Bronchial epithelial cell (primary cell): ENCODE measurements at regions not wholly inside any gene's neighbourhood (a gene's known extent, or its start where the extent isn't known, plus 50 kb on each side); places are given as distances from the start of the nearest gene placed in this dataset.

Experiments
- DNase-seq: peaks from one replicate; pipeline ENCODE4 v3.0.0-alpha.2; 2010; ENCODE audit warnings: low read depth
- FAIRE-seq: peaks from 2 replicates; lab custom pipeline; 2011; peaks lifted over from hg19 to GRCh38; lab: Jason Lieb, UNC
- H3K27me3 ChIP-seq: 2 replicates; pipeline ENCODE4 v1.5.1; 2011; ENCODE audit warnings: low read length; ENCODE audit not compliant: control insufficient read depth, insufficient read depth
- H3K36me3 ChIP-seq: 2 replicates; pipeline ENCODE4 v1.5.1; 2011; ENCODE audit warnings: low read length; ENCODE audit not compliant: control insufficient read depth, insufficient read depth
- H3K4me3 ChIP-seq: 2 replicates; pipeline ENCODE4 v1.5.1; 2011; ENCODE audit warnings: mild to moderate bottlenecking, low read depth, low read length, control low read depth
- CTCF ChIP-seq: IDR thresholded peaks from 2 replicates; pipeline ENCODE4 v1.5.1; 2011; ENCODE audit warnings: mild to moderate bottlenecking, moderate library complexity, low read length, control low read depth, inconsistent platforms; ENCODE audit not compliant: insufficient read depth, severe bottlenecking

- FAIRE-seq, result no peak
- H3K36me3 ChIP-seq, result no peaks in the 10 kb centered on the region
- no peak for DNase-seq
- peaks cover 4% of the 10 kb centered on the region for H3K27me3 ChIP-seq
- no peak for TF ChIP-seq CTCF
- H3K4me3 ChIP-seq, result no peak overlapping the region
Observed at GRCh38 chr10:78148216-78148960, 114.7 kb downstream of the RPS24 start.

GRCh38 chr10:78148961-78149612 is 115.4 kb downstream of the RPS24 start:
- H3K27me3 ChIP-seq, result peaks cover 4% of the 10 kb centered on the region
- FAIRE-seq (no peak), DNase-seq (peak; percentile 7)
- TF ChIP-seq CTCF, result no peak
- no peaks in the 10 kb centered on the region for H3K36me3 ChIP-seq
- H3K4me3 ChIP-seq, result no peak overlapping the region

- Histone ChIP-seq H3K4me3 (no peak overlapping the region), H3K27me3 (peaks cover 4% of the 10 kb centered on the region), H3K36me3 (no peaks in the 10 kb centered on the region)
- no peak for DNase-seq
- no peak for FAIRE-seq
- no peak for TF ChIP-seq CTCF
Observed at GRCh38 chr10:78150756-78151155, 117.1 kb downstream of the RPS24 start.

GRCh38 chr10:78155722-78156121 is 122.1 kb downstream of the RPS24 start:
- FAIRE-seq (no peak), DNase-seq (no peak)
- no peaks in the 10 kb centered on the region for H3K36me3 ChIP-seq
- no peak overlapping the region for H3K4me3 ChIP-seq
- TF ChIP-seq CTCF, result no peak
- peaks cover 2% of the 10 kb centered on the region for H3K27me3 ChIP-seq

GRCh38 chr10:78160591-78160990 is 126.9 kb downstream of the RPS24 start:
- no peaks in the 10 kb centered on the region for H3K27me3 ChIP-seq
- no peak for FAIRE-seq
- no peaks in the 10 kb centered on the region for H3K36me3 ChIP-seq
- DNase-seq, result no peak
- no peak for TF ChIP-seq CTCF
- no peak overlapping the region for H3K4me3 ChIP-seq

- Histone ChIP-seq H3K4me3 (no peak overlapping the region), H3K36me3 (no peaks in the 10 kb centered on the region), H3K27me3 (no peaks in the 10 kb centered on the region)
- FAIRE-seq, result no peak
- TF ChIP-seq CTCF, result no peak
- DNase-seq, result peak; percentile 7
Observed at GRCh38 chr10:78162853-78163252, 129.2 kb downstream of the RPS24 start.
